ENCODE measurements at regions not wholly inside any gene's neighbourhood (a gene's known extent, or its start where the extent isn't known, plus 50 kb on each side); places are given as distances from the start of the nearest gene placed in this dataset.
"Not testable (repeated sequence)": the region's sequence is repeated elsewhere in the genome, so short reads cannot be mapped to it uniquely, and the experiment has no call there.

- H4K20me1 ChIP-seq (ENCODE audit: insufficient read depth, low read length); CTCF ChIA-PET; in situ Hi-C loops (cut with MboI; ENCODE audit: low sequenced_read_pairs); intact Hi-C loops (cut with micrococcal nuclease); H3K4me2 ChIP-seq (ENCODE audit: low read depth, low read length); H3K4ac ChIP-seq (ENCODE audit: low read depth, low read length); H2AK9ac ChIP-seq (replicated peaks; ENCODE audit: low read depth, low read length, poor library complexity); H2BK5ac ChIP-seq (ENCODE audit: low read depth, low read length, poor library complexity, severe bottlenecking); dilution Hi-C loops (cut with HindIII; ENCODE audit: low sequenced_read_pairs, unreplicated experiment); H3K23ac ChIP-seq (ENCODE audit: low read depth, low read length); ATAC-seq (ENCODE audit: low read depth); H4K8ac ChIP-seq (ENCODE audit: low read depth in 2 of 2, low read length in 2 of 2); H3K9me1 ChIP-seq (ENCODE audit: insufficient read depth, low read length); H2AFZ ChIP-seq (replicated peaks; ENCODE audit: low read length, poor library complexity); H3K14ac ChIP-seq (replicated peaks; ENCODE audit: low read depth, low read length); H4K91ac ChIP-seq (ENCODE audit: insufficient read depth, low read depth, low read length); H3K4me3 ChIP-seq (ENCODE audit: insufficient read depth, low read depth, low read length); POLR2A ChIA-PET (ENCODE audit: unreplicated experiment); H3K4me1 ChIP-seq (ENCODE audit: control insufficient read depth, insufficient read depth, low read length); H3K9ac ChIP-seq (ENCODE audit: low read depth, low read length); H2BK120ac ChIP-seq (ENCODE audit: low read depth, low read length); H3K79me1 ChIP-seq (ENCODE audit: low read depth in 1 of 2, low read length in 2 of 2); H3K27ac ChIP-seq (ENCODE audit: insufficient read depth, low read length); H2BK20ac ChIP-seq (ENCODE audit: low read depth, low read length); H4K5ac ChIP-seq (ENCODE audit: low read depth, low read length); H2BK15ac ChIP-seq (ENCODE audit: low read depth, low read length); H3K36me3 ChIP-seq (ENCODE audit: control insufficient read depth, insufficient read depth, low read length); H2AK5ac ChIP-seq (ENCODE audit: low read depth, low read length); H3K56ac ChIP-seq (ENCODE audit: extremely low read depth, insufficient read depth, low read length); H3K27me3 ChIP-seq (ENCODE audit: control insufficient read depth, insufficient read depth, low read length); DNase-seq; BruUV-seq (replicated peaks); H3K18ac ChIP-seq (ENCODE audit: low read depth, low read length); H3K9me3 ChIP-seq (ENCODE audit: control insufficient read depth, insufficient read depth, low read length): not testable (repeated sequence)
- 90% methylated on average over 4 of the region's 6 CpGs; no CpG with 5 or more reads in 1 of the 2 experiments for WGBS, 2 experiments (ENCODE audit: extremely low coverage in 2 of 2, insufficient read length in 1 of 2)
Observed at GRCh38 chr9:62880453-62880852, 1690.6 kb downstream of the SPATA31A7 start.

GRCh38 chr9:62880971-62881370 lies 1691.1 kb downstream of the SPATA31A7 start:
- H3K27ac ChIP-seq (ENCODE audit: insufficient read depth, low read length); H2AFZ ChIP-seq (replicated peaks; ENCODE audit: low read length, poor library complexity); H4K5ac ChIP-seq (ENCODE audit: low read depth, low read length); POLR2A ChIA-PET (ENCODE audit: unreplicated experiment); H3K27me3 ChIP-seq (ENCODE audit: control insufficient read depth, insufficient read depth, low read length); H3K56ac ChIP-seq (ENCODE audit: extremely low read depth, insufficient read depth, low read length); H3K9me1 ChIP-seq (ENCODE audit: insufficient read depth, low read length); H2BK15ac ChIP-seq (ENCODE audit: low read depth, low read length); H4K20me1 ChIP-seq (ENCODE audit: insufficient read depth, low read length); H3K9ac ChIP-seq (ENCODE audit: low read depth, low read length); BruUV-seq (replicated peaks); H2BK120ac ChIP-seq (ENCODE audit: low read depth, low read length); CTCF ChIA-PET; H3K23ac ChIP-seq (ENCODE audit: low read depth, low read length); H3K4me3 ChIP-seq (ENCODE audit: insufficient read depth, low read depth, low read length); dilution Hi-C loops (cut with HindIII; ENCODE audit: low sequenced_read_pairs, unreplicated experiment); DNase-seq; H3K4me1 ChIP-seq (ENCODE audit: control insufficient read depth, insufficient read depth, low read length); H2AK9ac ChIP-seq (replicated peaks; ENCODE audit: low read depth, low read length, poor library complexity); intact Hi-C loops (cut with micrococcal nuclease); in situ Hi-C loops (cut with MboI; ENCODE audit: low sequenced_read_pairs); H2BK5ac ChIP-seq (ENCODE audit: low read depth, low read length, poor library complexity, severe bottlenecking); H3K4ac ChIP-seq (ENCODE audit: low read depth, low read length); H4K8ac ChIP-seq (ENCODE audit: low read depth in 2 of 2, low read length in 2 of 2); H3K14ac ChIP-seq (replicated peaks; ENCODE audit: low read depth, low read length); H4K91ac ChIP-seq (ENCODE audit: insufficient read depth, low read depth, low read length); H3K36me3 ChIP-seq (ENCODE audit: control insufficient read depth, insufficient read depth, low read length); H3K9me3 ChIP-seq (ENCODE audit: control insufficient read depth, insufficient read depth, low read length); H2AK5ac ChIP-seq (ENCODE audit: low read depth, low read length); ATAC-seq (ENCODE audit: low read depth); H3K4me2 ChIP-seq (ENCODE audit: low read depth, low read length); H2BK20ac ChIP-seq (ENCODE audit: low read depth, low read length); H3K79me1 ChIP-seq (ENCODE audit: low read depth in 1 of 2, low read length in 2 of 2); H3K18ac ChIP-seq (ENCODE audit: low read depth, low read length): not testable (repeated sequence)
- WGBS, 2 experiments (ENCODE audit: extremely low coverage in 2 of 2, insufficient read length in 1 of 2): no CpG with 5 or more reads among the region's 3 CpGs

Data from IMR-90 (cell line).